NCI-H1694 treated with DMSO at 0.1 percent for 48 hours (cell line): ENCODE measurements at regions not wholly inside any gene's neighbourhood (a gene's known extent, or its start where the extent isn't known, plus 50 kb on each side); places are given as distances from the start of the nearest gene placed in this dataset.

Experiments used
- DNase-seq: peaks from one replicate; lab custom pipeline; 2025; lab: John Stamatoyannopoulos, UW

DNA sequence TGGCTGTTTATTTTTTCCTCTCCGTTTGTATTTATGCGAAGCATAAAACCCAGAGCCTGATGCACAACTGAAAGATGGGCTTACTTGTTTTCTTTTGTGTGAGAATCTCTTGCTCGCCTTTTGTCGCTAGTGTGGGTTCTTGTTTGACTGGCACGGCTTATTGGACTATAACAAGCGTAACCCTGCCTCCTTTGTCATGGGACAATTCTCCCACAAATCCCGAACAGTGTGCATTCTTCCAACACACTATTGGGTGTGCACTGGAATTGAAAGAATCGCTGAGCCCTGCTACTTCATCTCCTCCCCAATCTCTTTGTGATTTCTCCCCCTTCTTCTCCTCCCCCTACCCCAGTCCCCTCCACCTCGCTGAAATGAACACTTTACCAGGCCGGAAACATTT is 110.8 kb downstream of the ZIC5 start:
- no peak for DNase-seq

GRCh38 chr13:99859178-99860177 is 112.1 kb downstream of the ZIC5 start:
- DNase-seq = no peak

DNA sequence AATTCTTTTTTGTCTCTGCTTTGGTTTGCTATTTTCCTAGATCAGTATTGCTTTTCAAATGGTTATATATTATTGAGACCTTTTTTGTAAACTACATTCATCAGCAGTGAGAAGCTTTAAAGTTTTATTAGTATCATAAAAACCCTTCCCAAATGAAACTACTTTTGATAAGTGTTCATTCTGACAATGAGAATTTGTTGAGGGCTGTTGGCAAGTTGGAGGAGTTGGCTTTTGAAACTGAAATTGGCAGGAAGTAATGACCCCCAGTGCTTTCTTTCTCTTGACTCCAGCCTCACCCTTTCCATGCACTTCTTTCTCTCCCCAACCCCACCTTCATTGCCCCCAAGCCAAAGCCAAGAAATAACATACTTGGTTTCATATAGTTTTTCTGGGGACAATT is 113.8 kb downstream of the ZIC5 start:
- DNase-seq = no peak

GRCh38 chr13:99855526-99856420 is 115.8 kb downstream of the ZIC5 start:
- peak; percentile 95 for DNase-seq

- peak; percentile 93 for DNase-seq
These were observed 117.2 kb downstream of the ZIC5 start for GRCh38 chr13:99854366-99854765.

DNA sequence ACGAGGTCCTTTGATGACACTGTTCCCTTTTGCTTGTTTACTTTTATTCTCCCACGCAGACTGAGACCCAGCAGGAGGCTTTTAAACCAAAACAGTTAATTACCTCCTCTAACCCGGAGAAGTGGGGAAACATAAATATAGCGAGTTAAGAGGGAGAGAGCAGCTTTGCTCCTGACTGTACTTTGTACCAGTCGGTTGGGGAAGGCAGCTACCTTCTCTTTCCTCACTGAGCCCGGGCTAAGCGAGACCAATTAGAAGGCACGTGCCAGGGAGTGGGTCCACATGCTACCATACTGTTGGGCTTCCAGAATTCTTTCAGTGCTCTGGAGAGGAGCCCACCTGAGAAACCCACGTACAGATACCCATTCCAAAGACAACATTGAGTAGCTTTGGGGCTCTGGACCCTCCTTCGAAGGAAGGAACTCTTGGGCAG is 124.2 kb downstream of the ZIC5 start:
- no peak for DNase-seq

GRCh38 chr13:99845161-99845874 is 126.2 kb downstream of the ZIC5 start:
- peak; percentile 48 for DNase-seq

DNA sequence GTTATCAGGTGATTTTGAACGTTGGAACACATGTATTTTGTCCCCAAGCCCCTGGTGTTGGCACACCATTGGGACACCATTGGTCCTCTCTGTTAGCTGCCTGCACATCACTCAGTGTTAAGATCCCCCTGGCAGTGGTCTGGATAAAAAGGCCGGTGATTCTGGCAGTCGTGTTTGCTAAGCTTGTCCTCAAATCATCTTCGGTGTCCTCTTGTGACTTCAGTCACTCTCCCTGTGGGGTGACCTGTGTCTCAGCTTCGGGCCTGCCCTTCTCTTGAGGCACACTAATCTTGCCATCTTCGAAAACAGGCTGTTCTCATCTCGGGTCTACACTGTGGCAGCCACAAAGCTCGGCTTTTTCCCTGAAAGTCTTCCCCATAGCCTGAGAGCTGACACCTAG is 127.1 kb downstream of the ZIC5 start:
- DNase-seq = no peak

DNA sequence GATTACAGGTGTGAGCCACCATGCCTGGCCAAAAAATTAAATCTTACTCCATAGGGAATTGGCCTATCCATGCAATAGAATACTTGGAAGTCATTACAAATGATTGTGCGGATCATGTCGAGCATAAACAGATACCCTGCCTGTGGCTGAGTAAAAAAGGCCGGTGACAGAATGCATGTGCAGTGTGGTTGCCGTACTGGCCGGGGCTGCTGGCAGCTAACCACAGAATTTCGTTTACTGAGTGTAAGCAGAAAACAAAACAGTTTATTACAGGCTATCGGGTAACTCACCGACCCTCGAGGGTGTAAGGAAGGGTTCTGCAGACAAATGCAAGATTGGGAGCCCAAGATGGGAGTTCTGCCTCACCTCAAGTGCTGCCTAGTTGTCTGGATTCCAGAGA is 127.7 kb downstream of the ZIC5 start:
- DNase-seq = no peak

- DNase-seq = no peak
These were observed 129.2 kb downstream of the ZIC5 start for GRCh38 chr13:99842405-99842804.

GRCh38 chr13:99836291-99836690 is 135.3 kb downstream of the ZIC5 start:
- DNase-seq = no peak

GRCh38 chr13:99835442-99835841 is 136.1 kb downstream of the ZIC5 start:
- no peak for DNase-seq

- no peak for DNase-seq
These were observed 137.3 kb downstream of the ZIC5 start for GRCh38 chr13:99834246-99834645.

- DNase-seq = no peak
These were observed 139.2 kb downstream of the ZIC5 start for GRCh38 chr13:99832347-99832746.

DNA sequence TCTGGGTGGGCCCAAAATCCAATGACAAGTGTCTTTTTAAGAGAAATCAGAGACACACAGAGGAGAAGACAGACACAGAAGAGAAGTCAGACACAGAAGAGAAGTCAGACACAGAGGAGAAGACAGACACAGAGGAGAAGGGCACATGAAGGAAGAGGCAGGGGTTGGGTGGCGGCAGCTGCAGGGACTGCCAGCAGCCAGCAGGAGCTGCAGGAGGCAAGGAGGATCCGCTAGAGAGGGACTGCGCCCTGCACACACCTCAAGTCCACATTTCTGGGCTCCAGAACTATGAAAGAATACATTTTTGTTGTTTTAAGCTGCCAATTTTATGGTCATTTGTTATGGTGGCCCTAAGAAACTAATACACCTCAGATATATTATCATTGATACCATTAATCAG is 140.6 kb downstream of the ZIC5 start:
- no peak for DNase-seq

DNA sequence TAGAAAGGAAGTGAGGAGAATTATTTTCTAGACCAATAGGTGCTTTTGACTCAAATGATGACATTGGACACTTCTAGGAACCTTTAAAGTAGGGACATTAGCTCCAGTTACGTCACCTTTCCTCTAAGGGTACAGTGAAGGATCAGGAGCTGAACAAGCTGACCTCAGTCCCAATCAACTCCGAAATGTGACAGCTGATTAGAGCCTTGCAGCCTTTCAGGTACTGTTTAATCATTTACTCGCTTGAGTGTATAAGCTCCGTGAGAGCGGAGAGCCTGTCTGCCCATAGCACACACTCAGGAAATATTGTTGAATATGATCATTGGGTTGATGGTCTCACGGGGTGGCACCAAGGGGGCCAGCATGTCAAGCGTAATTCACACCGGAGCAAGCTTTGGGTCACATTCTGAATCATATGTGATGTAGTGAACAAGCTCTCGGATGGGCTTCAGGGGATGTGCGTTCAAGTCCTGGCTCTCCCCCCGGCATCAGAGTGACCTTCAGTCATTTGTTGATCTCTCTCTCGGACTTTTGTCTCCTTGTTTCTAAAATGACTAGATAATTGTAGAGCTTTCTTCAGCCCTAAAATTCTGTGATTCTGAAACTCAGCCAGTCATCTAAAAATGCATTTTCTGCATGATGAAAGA is 141.9 kb downstream of the ZIC5 start:
- DNase-seq = no peak

- DNase-seq = no peak
These were observed 142.4 kb downstream of the ZIC5 start for GRCh38 chr13:99829161-99829560.

GRCh38 chr13:99828735-99829134 is 142.8 kb downstream of the ZIC5 start:
- DNase-seq = no peak

- no peak for DNase-seq
These were observed 143.4 kb downstream of the ZIC5 start for GRCh38 chr13:99828123-99828522.

- no peak for DNase-seq
These were observed 144.4 kb downstream of the ZIC5 start for GRCh38 chr13:99827011-99827772.

DNA sequence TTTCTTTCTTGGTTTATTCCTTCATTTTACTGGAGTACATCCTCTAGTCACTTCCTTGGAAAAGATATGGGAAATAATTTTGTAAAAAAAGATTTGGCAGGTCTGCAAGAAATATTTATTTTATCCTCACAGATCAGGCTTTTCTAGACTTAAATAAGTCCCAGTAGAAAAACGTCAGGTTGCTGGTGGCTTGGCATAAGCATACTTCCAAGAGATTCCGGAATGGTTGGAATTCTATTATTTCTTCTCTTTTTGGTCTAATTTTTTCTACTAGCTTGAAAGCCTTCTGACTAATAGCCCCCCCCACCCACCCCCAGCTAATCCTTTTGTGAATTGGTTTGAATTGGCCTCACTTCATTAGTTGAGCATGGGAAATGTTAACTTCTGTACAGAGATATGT is 147.6 kb downstream of the ZIC5 start:
- no peak for DNase-seq
